H1 (cell line): ENCODE measurements at regions not wholly inside any gene's neighbourhood (a gene's known extent, or its start where the extent isn't known, plus 50 kb on each side); places are given as distances from the start of the nearest gene placed in this dataset.

Source experiments
- JUN ChIP-seq: IDR thresholded peaks from 2 replicates; pipeline ENCODE4 v1.6.1; 2011; ENCODE audit warnings: low read depth, mild to moderate bottlenecking, improper control_type of control experiment, low read length
- JUND ChIP-seq: IDR thresholded peaks from 2 replicates; pipeline ENCODE4 v1.6.1; 2011; ENCODE audit warnings: mild to moderate bottlenecking, improper control_type of control experiment, low read length
- KDM1A ChIP-seq: fragments of 200-600, 300-600 bp; sonication (generic); IDR thresholded peaks from 2 replicates; pipeline ENCODE4 v1.7.1; 2016; ENCODE audit warnings: mild to moderate bottlenecking, low read length, borderline replicate concordance
- RAD21 ChIP-seq, 2 experiments: IDR thresholded peaks in 1 of 2; conservative IDR thresholded peaks in 1 of 2; 2 replicates each; pipeline ENCODE4 v1.6.1; 2011; ENCODE audit warnings: low read depth in 2 of 2, low read length in 2 of 2, improper control_type of control experiment in 1 of 2, inconsistent platforms in 1 of 2, mild to moderate bottlenecking in 1 of 2, moderate library complexity in 1 of 2
- TF ChIP-seq, protein P1 (sequence below), 3 experiments: IDR thresholded peaks; 1 replicate in 2 of 3; 2 replicates in 1 of 3; pipeline versions ENCODE4 v1.5.1 to v1.6.1; 2011; ENCODE audit warnings: low read length in 3 of 3, mild to moderate bottlenecking in 3 of 3, inconsistent platforms in 2 of 3, low read depth in 1 of 3, moderate library complexity in 1 of 3; ENCODE audit not compliant: insufficient read depth in 1 of 3; ENCODE audit errors: control extremely low read depth in 1 of 3

DNA sequence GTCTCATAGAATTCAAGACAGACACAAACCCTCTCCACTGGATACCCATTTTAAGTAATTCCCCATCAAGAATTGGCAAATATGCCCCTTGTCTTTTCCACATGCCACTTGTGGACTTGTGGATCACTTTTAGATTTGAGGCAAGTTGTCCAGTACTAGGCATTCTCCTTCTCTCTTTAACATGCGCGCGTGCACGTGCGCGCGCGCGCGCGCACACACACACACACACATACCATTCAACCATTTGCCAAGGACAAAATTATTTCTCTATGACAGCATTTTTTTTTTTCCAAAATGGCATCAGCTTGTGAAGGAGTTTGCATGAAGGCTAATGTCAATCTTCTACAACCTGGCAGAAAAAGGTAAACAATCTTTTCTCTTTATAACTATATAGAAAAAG, 1325.7 kb upstream of the IGFBP7 start (continued):
- no peak for TF ChIP-seq JUND
- TF ChIP-seq RAD21 (IDR thresholded peaks at IDR 0.05 in 1 of 2, conservative IDR thresholded peaks at IDR 0.05 in 1 of 2; ENCODE audit: low read depth in 2 of 2, low read length in 2 of 2): no peak
- no peak for TF ChIP-seq KDM1A
- TF ChIP-seq JUN: no peak
- TF ChIP-seq, protein P1, sequence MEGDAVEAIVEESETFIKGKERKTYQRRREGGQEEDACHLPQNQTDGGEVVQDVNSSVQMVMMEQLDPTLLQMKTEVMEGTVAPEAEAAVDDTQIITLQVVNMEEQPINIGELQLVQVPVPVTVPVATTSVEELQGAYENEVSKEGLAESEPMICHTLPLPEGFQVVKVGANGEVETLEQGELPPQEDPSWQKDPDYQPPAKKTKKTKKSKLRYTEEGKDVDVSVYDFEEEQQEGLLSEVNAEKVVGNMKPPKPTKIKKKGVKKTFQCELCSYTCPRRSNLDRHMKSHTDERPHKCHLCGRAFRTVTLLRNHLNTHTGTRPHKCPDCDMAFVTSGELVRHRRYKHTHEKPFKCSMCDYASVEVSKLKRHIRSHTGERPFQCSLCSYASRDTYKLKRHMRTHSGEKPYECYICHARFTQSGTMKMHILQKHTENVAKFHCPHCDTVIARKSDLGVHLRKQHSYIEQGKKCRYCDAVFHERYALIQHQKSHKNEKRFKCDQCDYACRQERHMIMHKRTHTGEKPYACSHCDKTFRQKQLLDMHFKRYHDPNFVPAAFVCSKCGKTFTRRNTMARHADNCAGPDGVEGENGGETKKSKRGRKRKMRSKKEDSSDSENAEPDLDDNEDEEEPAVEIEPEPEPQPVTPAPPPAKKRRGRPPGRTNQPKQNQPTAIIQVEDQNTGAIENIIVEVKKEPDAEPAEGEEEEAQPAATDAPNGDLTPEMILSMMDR (IDR thresholded peaks at IDR 0.05; ENCODE audit: control extremely low read depth in 1 of 3, insufficient read depth in 1 of 3, low read depth in 1 of 3, low read length in 3 of 3): no peak
